ENCODE measurements at regions not wholly inside any gene's neighbourhood (a gene's known extent, or its start where the extent isn't known, plus 50 kb on each side); places are given as distances from the start of the nearest gene placed in this dataset.

- H3K27ac ChIP-seq (ENCODE audit: low read depth, low read length) = no peak overlapping the region
- H3K27me3 Mint-ChIP-seq (ENCODE audit: insufficient read depth) = peaks cover 47% of the 10 kb centered on the region
- H3K9me3 ChIP-seq (ENCODE audit: control insufficient read depth, low read length) = no peaks in the 10 kb centered on the region
- H3K9me3 Mint-ChIP-seq = no peaks in the 10 kb centered on the region
- H3K36me3 ChIP-seq (ENCODE audit: control insufficient read depth, insufficient read depth, low read length) = no peaks in the 10 kb centered on the region
- H3K27me3 ChIP-seq (ENCODE audit: control insufficient read depth, insufficient read depth, low read length, poor library complexity, severe bottlenecking) = peaks cover 13% of the 10 kb centered on the region
- WGBS, 2 experiments (ENCODE audit: insufficient coverage in 1 of 2, insufficient read length in 1 of 2) = 77% methylated on average over 2 of the region's 2 CpGs; no CpG with 5 or more reads in 1 of the 2 experiments
- no peak overlapping the region for H3K9ac ChIP-seq (ENCODE audit: extremely low read depth, low read length, poor library complexity, severe bottlenecking)
- no peak overlapping the region for H3K27ac Mint-ChIP-seq
- no peak for DNase-seq
- no peaks in the 10 kb centered on the region for H3K36me3 Mint-ChIP-seq (ENCODE audit: low read depth)
- H3K4me1 ChIP-seq (ENCODE audit: control insufficient read depth, insufficient read depth, low read length) = peaks cover 9% of the 10 kb centered on the region
- H3K4me3 ChIP-seq (ENCODE audit: low read length) = no peak overlapping the region
- no peak overlapping the region for H3K4me3 Mint-ChIP-seq
- peaks cover 32% of the 10 kb centered on the region for H3K4me1 Mint-ChIP-seq
- no peak for TF ChIP-seq CTCF (conservative IDR thresholded peaks at IDR 0.05)
Measured at GRCh38 chr3:59444676-59445075, 394.9 kb upstream of the CFAP20DC start.

- H3K9me3 ChIP-seq (ENCODE audit: control insufficient read depth, low read length) = no peaks in the 10 kb centered on the region
- peaks cover 13% of the 10 kb centered on the region for H3K27me3 ChIP-seq (ENCODE audit: control insufficient read depth, insufficient read depth, low read length, poor library complexity, severe bottlenecking)
- Mint-ChIP-seq H3K27ac (no peak overlapping the region), H3K27me3 (ENCODE audit: insufficient read depth) (peaks cover 51% of the 10 kb centered on the region), H3K4me1 (peaks cover 28% of the 10 kb centered on the region), H3K9me3 (no peaks in the 10 kb centered on the region), H3K36me3 (ENCODE audit: low read depth) (no peaks in the 10 kb centered on the region), H3K4me3 (no peak overlapping the region)
- no peaks in the 10 kb centered on the region for H3K36me3 ChIP-seq (ENCODE audit: control insufficient read depth, insufficient read depth, low read length)
- WGBS, 2 experiments (ENCODE audit: insufficient coverage in 1 of 2, insufficient read length in 1 of 2) = 74 to 90% methylated on average over 1 of the region's 1 CpG
- H3K4me1 ChIP-seq (ENCODE audit: control insufficient read depth, insufficient read depth, low read length) = peaks cover 10% of the 10 kb centered on the region
- TF ChIP-seq CTCF (conservative IDR thresholded peaks at IDR 0.05) = no peak
- H3K4me3 ChIP-seq (ENCODE audit: low read length) = no peak overlapping the region
- H3K9ac ChIP-seq (ENCODE audit: extremely low read depth, low read length, poor library complexity, severe bottlenecking) = no peak overlapping the region
- H3K27ac ChIP-seq (ENCODE audit: low read depth, low read length) = no peak overlapping the region
- DNase-seq = no peak
Measured at GRCh38 chr3:59444294-59444671, 394.5 kb upstream of the CFAP20DC start.

- no peak overlapping the region for H3K4me3 Mint-ChIP-seq
- Histone ChIP-seq H3K27ac (ENCODE audit: low read depth, low read length) (no peak overlapping the region), H3K4me3 (ENCODE audit: low read length) (no peak overlapping the region), H3K9me3 (ENCODE audit: control insufficient read depth, low read length) (no peaks in the 10 kb centered on the region), H3K27me3 (ENCODE audit: control insufficient read depth, insufficient read depth, low read length, poor library complexity, severe bottlenecking) (peaks cover 13% of the 10 kb centered on the region), H3K9ac (ENCODE audit: extremely low read depth, low read length, poor library complexity, severe bottlenecking) (no peak overlapping the region), H3K4me1 (ENCODE audit: control insufficient read depth, insufficient read depth, low read length) (peaks cover 10% of the 10 kb centered on the region), H3K36me3 (ENCODE audit: control insufficient read depth, insufficient read depth, low read length) (no peaks in the 10 kb centered on the region)
- no peak for TF ChIP-seq CTCF (conservative IDR thresholded peaks at IDR 0.05)
- H3K27me3 Mint-ChIP-seq (ENCODE audit: insufficient read depth) = peaks cover 56% of the 10 kb centered on the region
- no peak for DNase-seq
- no peaks in the 10 kb centered on the region for H3K9me3 Mint-ChIP-seq
- peaks cover 25% of the 10 kb centered on the region for H3K4me1 Mint-ChIP-seq
- H3K36me3 Mint-ChIP-seq (ENCODE audit: low read depth) = no peaks in the 10 kb centered on the region
- H3K27ac Mint-ChIP-seq = no peak overlapping the region
- 81 to 90% methylated on average over 6 of the region's 6 CpGs for WGBS, 2 experiments (ENCODE audit: insufficient coverage in 1 of 2, insufficient read length in 1 of 2)
Measured at GRCh38 chr3:59443618-59444293, 393.9 kb upstream of the CFAP20DC start.

Measured in endodermal cell (in vitro differentiated cells).